Epithelial cell of proximal tubule (primary cell): ENCODE measurements at regions not wholly inside any gene's neighbourhood (a gene's known extent, or its start where the extent isn't known, plus 50 kb on each side); places are given as distances from the start of the nearest gene placed in this dataset.

ENCODE experiments used
- DNase-seq: peaks from one replicate; pipeline ENCODE4 v3.0.0-alpha.2; 2011; ENCODE audit warnings: low read depth
- H3K4me3 ChIP-seq: 2 replicates; pipeline ENCODE4 v1.5.1; 2011; ENCODE audit warnings: low read depth, mild to moderate bottlenecking, low read length
- CTCF ChIP-seq: conservative IDR thresholded peaks from 2 replicates; pipeline ENCODE4 v1.5.1; 2012; ENCODE audit warnings: low read depth, mild to moderate bottlenecking, low read length

DNA sequence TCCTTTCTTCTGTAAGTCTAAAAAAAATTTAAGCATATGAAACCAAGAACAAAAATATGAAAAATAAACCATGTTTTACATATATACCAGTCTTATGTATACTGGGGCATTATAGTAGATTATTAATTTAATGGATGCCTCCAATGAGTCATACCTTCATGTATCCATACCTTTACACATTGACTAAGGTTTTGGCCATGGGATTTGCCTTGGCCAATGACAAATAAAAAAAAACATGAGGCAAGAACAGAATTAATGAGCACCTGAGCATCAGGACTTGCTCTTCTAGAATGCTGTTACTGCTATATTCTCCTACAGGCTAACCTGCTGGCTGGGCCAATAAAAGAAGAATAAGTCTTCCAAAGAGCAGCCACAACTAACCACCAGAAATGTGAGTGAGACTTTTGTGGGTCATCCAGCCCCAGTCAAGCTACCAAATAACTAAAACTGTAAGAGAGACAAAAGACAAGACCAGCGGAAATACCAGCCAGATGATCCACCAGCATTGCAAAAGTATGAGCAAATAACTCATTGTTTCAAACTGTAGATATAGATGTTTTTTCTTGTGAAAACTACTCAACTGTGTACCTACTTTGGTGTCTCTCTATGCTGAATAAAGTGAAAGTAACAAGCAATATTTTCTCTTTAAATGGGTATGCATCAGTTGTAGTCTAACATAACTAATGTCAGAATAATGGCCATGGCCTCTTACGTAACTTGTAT is 749.6 kb upstream of the VRK2 start:
- no peak overlapping the region for H3K4me3 ChIP-seq
- no peak for TF ChIP-seq CTCF
- no peak for DNase-seq

GRCh38 chr2:57313678-57314077 is 732.9 kb upstream of the VRK2 start:
- H3K4me3 ChIP-seq: no peak overlapping the region
- no peak for DNase-seq
- TF ChIP-seq CTCF: no peak

DNA sequence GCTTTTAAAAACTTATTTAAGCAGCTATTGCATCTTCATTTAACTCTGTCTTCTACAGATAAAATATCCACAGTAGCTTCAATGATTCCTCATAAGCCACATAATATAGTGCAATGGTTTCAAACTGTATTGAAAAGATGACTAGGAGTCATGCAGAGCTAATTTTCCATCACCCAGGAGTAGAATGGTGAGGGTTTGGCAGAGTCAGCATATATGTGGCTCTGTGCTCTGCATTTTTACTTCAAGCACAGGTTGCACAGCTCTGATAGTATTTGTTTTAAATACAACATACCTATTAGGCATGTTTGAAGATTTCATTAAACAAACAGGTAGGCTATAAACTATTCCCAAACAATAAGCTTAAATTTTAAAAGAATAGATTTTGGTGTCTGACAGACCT is 731.9 kb upstream of the VRK2 start:
- DNase-seq: no peak
- TF ChIP-seq CTCF: no peak
- H3K4me3 ChIP-seq: no peak overlapping the region

GRCh38 chr2:57330447-57330846 is 716.2 kb upstream of the VRK2 start:
- TF ChIP-seq CTCF: no peak
- DNase-seq: no peak
- H3K4me3 ChIP-seq: no peak overlapping the region

DNA sequence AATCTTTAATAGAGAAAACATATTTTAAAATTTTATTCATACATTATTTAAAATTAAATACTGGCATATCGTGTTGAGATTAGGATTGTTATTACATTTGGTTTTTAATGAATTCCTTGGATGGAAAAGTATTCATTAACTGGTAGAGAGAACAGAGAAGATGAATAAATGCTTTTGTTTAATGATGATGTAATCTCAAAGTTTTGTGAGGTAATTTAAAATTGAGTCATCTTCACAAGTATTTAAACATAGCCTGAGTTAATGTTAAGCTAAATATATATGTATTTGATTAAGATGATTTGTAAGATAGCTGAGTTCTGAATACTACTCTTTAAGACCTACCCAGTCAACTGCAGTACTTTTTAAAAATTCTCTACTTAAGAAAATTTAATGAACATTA is 713.4 kb upstream of the VRK2 start:
- no peak overlapping the region for H3K4me3 ChIP-seq
- no peak for DNase-seq
- TF ChIP-seq CTCF: no peak

DNA sequence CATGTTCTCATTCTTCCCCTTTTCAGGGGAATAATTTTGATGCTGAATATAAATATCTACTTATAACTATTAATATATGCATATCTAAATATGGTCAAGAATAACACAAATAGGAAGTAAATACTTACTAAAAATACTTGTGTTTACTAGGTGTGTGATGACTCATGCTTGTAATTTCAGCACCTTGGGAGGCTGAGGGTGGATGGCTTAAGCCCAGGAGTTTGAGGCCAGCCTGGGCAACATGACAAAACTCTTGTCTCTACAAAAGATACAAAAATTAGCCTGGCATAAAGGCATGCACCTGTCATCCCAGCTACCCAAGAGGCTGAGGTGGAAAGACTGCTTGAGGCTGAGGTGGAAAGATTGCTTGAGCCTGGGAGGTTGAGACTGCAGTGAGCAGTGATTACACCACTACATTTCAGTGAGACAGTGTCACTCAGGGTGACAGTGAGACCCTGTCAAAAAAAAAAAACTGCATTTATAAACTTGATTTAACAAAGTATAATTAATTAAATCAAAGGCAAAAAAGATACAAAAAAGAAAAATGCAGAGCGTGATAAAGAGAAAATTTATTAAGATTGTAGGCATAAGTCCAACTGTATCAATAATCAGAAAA is 703.1 kb upstream of the VRK2 start:
- no peak overlapping the region for H3K4me3 ChIP-seq
- no peak for DNase-seq
- no peak for TF ChIP-seq CTCF

DNA sequence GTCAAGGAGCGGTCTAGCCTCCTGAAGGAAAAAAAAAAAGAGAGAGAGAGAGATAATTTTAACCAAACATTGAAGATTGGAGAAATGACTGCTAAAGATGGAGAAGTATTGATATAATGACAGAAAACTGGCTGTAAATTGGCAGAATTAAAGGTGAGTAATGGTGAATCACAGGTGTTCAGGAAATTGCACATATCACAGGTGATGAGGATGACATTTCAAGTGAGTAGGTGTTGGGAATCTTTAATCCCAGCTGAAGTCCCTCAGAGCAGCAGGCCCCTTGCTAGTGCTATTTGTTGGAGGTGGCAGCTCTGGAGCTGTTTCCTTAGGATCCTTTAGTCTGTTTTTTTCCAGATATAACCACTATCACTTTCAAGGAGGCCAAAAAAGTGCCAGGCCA is 678.4 kb upstream of the VRK2 start:
- TF ChIP-seq CTCF: no peak
- DNase-seq: no peak
- no peak overlapping the region for H3K4me3 ChIP-seq
